H1 (cell line): ENCODE measurements at regions not wholly inside any gene's neighbourhood (a gene's known extent, or its start where the extent isn't known, plus 50 kb on each side); places are given as distances from the start of the nearest gene placed in this dataset.

Experiments used
- CTCF ChIA-PET: fragments of 300-600 bp; sonication (Branson Sonifier 250); formaldehyde crosslinking; loops from one replicate; lab custom pipeline; 2021; ENCODE audit not compliant: partially characterized antibody; lab: Charles Lee
- POLR2A ChIA-PET: fragments of 300-600 bp; sonication (Branson Sonifier 250); formaldehyde crosslinking; loops from one replicate; lab custom pipeline; 2021; ENCODE audit warnings: inconsistent platforms; ENCODE audit not compliant: partially characterized antibody; lab: Charles Lee
- DNase-seq, 2 experiments: peaks; one replicate each; pipeline versions ENCODE4 v3.0.0 to v3.0.0-alpha.2; 2010 to 2022; ENCODE audit warnings: low spot score in 2 of 2, low read depth in 1 of 2, mixed read lengths in 1 of 2
- FAIRE-seq: peaks from 2 replicates; lab custom pipeline; 2011; peaks lifted over from hg19 to GRCh38; lab: Jason Lieb, UNC
- H2AFZ ChIP-seq: 2 replicates; pipeline ENCODE4 v1.8.1; 2012; ENCODE audit warnings: low read length, inconsistent platforms
- H2AK5ac ChIP-seq: 2 replicates; pipeline ENCODE4 v1.6.1; 2013; ENCODE audit warnings: low read depth, low read length
- H2BK120ac ChIP-seq: replicated peaks from 2 replicates; pipeline ENCODE3; 2013; ENCODE audit warnings: low read depth, low read length, inconsistent platforms
- H2BK12ac ChIP-seq: 2 replicates; pipeline ENCODE4 v1.6.1; 2013; ENCODE audit warnings: low read depth, low read length
- H2BK15ac ChIP-seq: 2 replicates; pipeline ENCODE4 v1.6.1; 2013; ENCODE audit warnings: low read length
- H2BK20ac ChIP-seq: 2 replicates; pipeline ENCODE4 v1.6.1; 2013; ENCODE audit warnings: low read length
- H2BK5ac ChIP-seq: 2 replicates; pipeline ENCODE4 v1.6.1; 2013; ENCODE audit warnings: low read depth, low read length
- H3K14ac ChIP-seq: 2 replicates; pipeline ENCODE4 v1.6.1; 2013; ENCODE audit warnings: inconsistent platforms; ENCODE audit not compliant: insufficient read length
- H3K18ac ChIP-seq: 2 replicates; pipeline ENCODE4 v1.6.1; 2013; ENCODE audit warnings: low read length; ENCODE audit errors: extremely low read depth
- H3K23ac ChIP-seq: 2 replicates; pipeline ENCODE4 v1.6.1; 2013; ENCODE audit warnings: inconsistent platforms; ENCODE audit not compliant: insufficient read length
- H3K23me2 ChIP-seq: 2 replicates; pipeline ENCODE4 v1.6.1; 2013; ENCODE audit warnings: low read depth, low read length
- H3K27ac ChIP-seq: 2 replicates; pipeline ENCODE4 v1.6.1; 2011; ENCODE audit warnings: low read depth, low read length, inconsistent platforms
- H3K27me3 ChIP-seq, 4 experiments: replicated peaks in 1 of 4; 1 replicate in 1 of 4; 2 replicates in 3 of 4; pipeline versions ENCODE4 v1.6.1 to v1.8.1; 2011 to 2013; ENCODE audit warnings: low read length in 3 of 4, mild to moderate bottlenecking in 3 of 4, inconsistent platforms in 2 of 4, mixed read lengths in 2 of 4, moderate library complexity in 1 of 4; ENCODE audit not compliant: control insufficient read depth in 3 of 4, insufficient read depth in 3 of 4; ENCODE audit errors: extremely low read depth in 1 of 4
- H3K36me3 ChIP-seq, 4 experiments: 2 replicates each; pipeline versions ENCODE4 v1.6.1 to v1.8.1; 2011 to 2013; ENCODE audit warnings: mild to moderate bottlenecking in 4 of 4, low read length in 3 of 4, moderate library complexity in 2 of 4, control low read depth in 1 of 4, inconsistent platforms in 1 of 4; ENCODE audit not compliant: insufficient read depth in 4 of 4, control insufficient read depth in 2 of 4
- H3K4ac ChIP-seq: replicated peaks from 2 replicates; pipeline ENCODE3; 2013; ENCODE audit warnings: low read length, low read depth, mixed read lengths, inconsistent platforms; ENCODE audit not compliant: insufficient read length
- H3K4me1 ChIP-seq, 4 experiments: replicated peaks in 1 of 4; 1 replicate in 1 of 4; 2 replicates in 3 of 4; pipeline versions ENCODE4 v1.6.1 to v1.8.1; 2011 to 2013; ENCODE audit warnings: low read length in 3 of 4, inconsistent platforms in 2 of 4, mixed read lengths in 1 of 4; ENCODE audit not compliant: insufficient read depth in 4 of 4, control insufficient read depth in 3 of 4
- H3K4me2 ChIP-seq, 2 experiments: 2 replicates each; pipeline versions ENCODE4 v1.6.1 to v1.8.1; 2011 to 2013; ENCODE audit warnings: low read depth in 2 of 2, low read length in 2 of 2, control low read depth in 1 of 2, inconsistent platforms in 1 of 2, mild to moderate bottlenecking in 1 of 2; ENCODE audit not compliant: insufficient read depth in 1 of 2
- H3K4me3 ChIP-seq, 4 experiments: fragments of 200-600, 300-600 bp in 1 of 4; sonication (generic), shearing (Covaris generic), sonication (Bioruptor Twin) in 1 of 4; 2 replicates each; pipeline versions ENCODE4 v1.5.1 to v1.8.1; 2011 to 2016; ENCODE audit warnings: low read length in 4 of 4, low read depth in 3 of 4, control low read depth in 2 of 4, inconsistent platforms in 2 of 4, mild to moderate bottlenecking in 2 of 4, mixed read lengths in 1 of 4, moderate library complexity in 1 of 4; ENCODE audit not compliant: insufficient read depth in 2 of 4; ENCODE audit errors: extremely low read depth in 1 of 4
- H3K56ac ChIP-seq: replicated peaks from 2 replicates; pipeline ENCODE3; 2013; ENCODE audit warnings: low read depth, mild to moderate bottlenecking, mixed read lengths, low read length, inconsistent platforms; ENCODE audit not compliant: insufficient read length
- H3K79me1 ChIP-seq: 2 replicates; pipeline ENCODE4 v1.6.1; 2013; ENCODE audit warnings: low read depth, low read length, control low read depth
- H3K79me2 ChIP-seq, 2 experiments: 2 replicates each; pipeline versions ENCODE4 v1.6.1 to v1.8.1; 2012 to 2013; ENCODE audit warnings: low read length in 2 of 2, mild to moderate bottlenecking in 2 of 2, inconsistent platforms in 1 of 2; ENCODE audit not compliant: insufficient read depth in 2 of 2, control insufficient read depth in 1 of 2
- H3K9ac ChIP-seq, 4 experiments: replicated peaks in 1 of 4; 1 replicate in 1 of 4; 2 replicates in 3 of 4; pipeline versions ENCODE4 v1.6.1 to v1.8.1; 2011 to 2013; ENCODE audit warnings: low read depth in 3 of 4, low read length in 3 of 4, control low read depth in 2 of 4, mild to moderate bottlenecking in 2 of 4, moderate library complexity in 2 of 4, inconsistent platforms in 1 of 4; ENCODE audit errors: extremely low read depth in 1 of 4
- H3K9me3 ChIP-seq, 2 experiments: 2 replicates each; pipeline versions ENCODE4 v1.6.1 to v1.8.1; 2012 to 2013; ENCODE audit warnings: mild to moderate bottlenecking in 2 of 2, moderate library complexity in 2 of 2, control low read depth in 1 of 2, inconsistent platforms in 1 of 2, low read depth in 1 of 2, low read length in 1 of 2, mixed read lengths in 1 of 2; ENCODE audit not compliant: insufficient read depth in 2 of 2
- H4K20me1 ChIP-seq, 2 experiments: replicated peaks in 1 of 2; 2 replicates each; pipeline versions ENCODE3 to v1.8.1; 2011 to 2013; ENCODE audit warnings: inconsistent platforms in 2 of 2, low read length in 2 of 2, mild to moderate bottlenecking in 1 of 2; ENCODE audit not compliant: insufficient read depth in 2 of 2, control insufficient read depth in 1 of 2
- H4K5ac ChIP-seq: 2 replicates; pipeline ENCODE4 v1.6.1; 2013; ENCODE audit warnings: low read length, low read depth, mixed read lengths, inconsistent platforms; ENCODE audit not compliant: insufficient read length
- H4K8ac ChIP-seq: 2 replicates; pipeline ENCODE4 v1.8.0; 2013; ENCODE audit warnings: mild to moderate bottlenecking, moderate library complexity, low read length, inconsistent platforms; ENCODE audit not compliant: insufficient read depth; ENCODE audit errors: extremely low read depth
- H4K91ac ChIP-seq: replicated peaks from 2 replicates; pipeline ENCODE3; 2013; ENCODE audit warnings: low read length, mixed read lengths, inconsistent platforms; ENCODE audit not compliant: insufficient read length
- ASH2L ChIP-seq: fragments of 200-600, 300-600 bp; sonication (generic); IDR thresholded peaks from one replicate; pipeline ENCODE4 v1.7.1; 2017; ENCODE audit warnings: low read length
- CEBPB ChIP-seq: IDR thresholded peaks from 2 replicates; pipeline ENCODE4 v1.6.1; 2012; ENCODE audit warnings: low read depth, low read length
- HDAC2 ChIP-seq, 2 experiments: fragments of 300-600 bp in 1 of 2; sonication (generic) in 1 of 2; IDR thresholded peaks; 2 replicates each; pipeline ENCODE4 v1.6.1; 2011 to 2012; ENCODE audit warnings: low read depth in 2 of 2, low read length in 2 of 2, mild to moderate bottlenecking in 2 of 2, moderate library complexity in 2 of 2, borderline replicate concordance in 1 of 2, inconsistent platforms in 1 of 2
- JUN ChIP-seq: IDR thresholded peaks from 2 replicates; pipeline ENCODE4 v1.6.1; 2011; ENCODE audit warnings: low read depth, mild to moderate bottlenecking, improper control_type of control experiment, low read length
- SIN3A ChIP-seq, 2 experiments: IDR thresholded peaks in 1 of 2; conservative IDR thresholded peaks in 1 of 2; 2 replicates each; pipeline ENCODE4 v1.6.1; 2011 to 2012; ENCODE audit warnings: low read length in 2 of 2, improper control_type of control experiment in 1 of 2, low read depth in 1 of 2, mild to moderate bottlenecking in 1 of 2
- TAF1 ChIP-seq: IDR thresholded peaks from 2 replicates; pipeline ENCODE4 v1.6.1; 2011; ENCODE audit warnings: mild to moderate bottlenecking, low read depth, low read length
- WGBS, 2 experiments: shearing (Covaris generic) in 1 of 2; methylation state at CpG; one replicate each; pipeline versions ENCODE4 v1.1.6 to v1.1.7; 2013 to 2015; ENCODE audit warnings: low lambda C conversion rate in 2 of 2, mixed read lengths in 2 of 2, inconsistent platforms in 1 of 2, low coverage in 1 of 2, missing lambda C conversion rate in 1 of 2; ENCODE audit not compliant: insufficient replicate concordance in 2 of 2, insufficient coverage in 1 of 2, insufficient read length in 1 of 2; ENCODE audit errors: extremely low coverage in 1 of 2, missing lambda C conversion rate in 1 of 2; 5-methylcytosine and 5-hydroxymethylcytosine counted together
- TF ChIP-seq, protein P1 (sequence below), 3 experiments: IDR thresholded peaks; 1 replicate in 2 of 3; 2 replicates in 1 of 3; pipeline versions ENCODE4 v1.5.1 to v1.6.1; 2011; ENCODE audit warnings: low read length in 3 of 3, mild to moderate bottlenecking in 3 of 3, inconsistent platforms in 2 of 3, low read depth in 1 of 3, moderate library complexity in 1 of 3; ENCODE audit not compliant: insufficient read depth in 1 of 3; ENCODE audit errors: control extremely low read depth in 1 of 3

DNA sequence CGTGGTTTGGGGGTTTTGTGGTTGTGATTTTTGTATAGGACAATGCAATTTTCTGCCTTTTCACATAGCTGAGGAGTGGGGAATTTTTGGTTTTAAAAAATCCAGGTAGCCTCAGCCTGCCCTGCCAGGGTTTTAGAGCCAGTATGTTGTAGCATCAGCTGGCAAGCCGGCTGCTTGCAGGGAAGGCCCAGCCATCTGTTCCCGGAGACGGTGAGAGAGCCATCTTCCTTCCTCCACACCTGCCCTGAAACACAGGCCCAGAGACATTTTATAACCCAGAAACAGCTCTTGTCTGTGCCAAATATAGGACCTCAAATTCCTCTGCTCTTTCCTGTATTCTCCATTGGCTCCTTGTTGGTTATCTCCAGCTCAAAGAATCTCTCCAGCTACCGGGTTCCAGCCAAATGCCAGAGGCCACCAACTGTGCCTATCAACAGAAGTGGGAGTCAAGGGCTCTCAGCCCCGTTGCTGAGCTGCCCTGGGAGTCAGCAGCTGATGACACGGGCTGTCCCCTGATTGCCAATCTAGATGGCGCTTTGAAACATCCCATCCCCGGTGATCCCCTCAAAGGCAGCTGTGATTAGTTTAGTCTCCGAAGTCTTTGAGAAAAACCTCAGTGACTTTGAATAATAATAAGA lies 595.2 kb downstream of the MID1IP1 start:
- no peak overlapping the region for H2BK20ac ChIP-seq
- FAIRE-seq, result no peak
- 83% methylated on average over 10 of the region's 10 CpGs; no CpG with 5 or more reads in 1 of the 2 experiments for WGBS, 2 experiments
- no peaks in the 10 kb centered on the region for H3K23me2 ChIP-seq
- DNase-seq, result no peak
- H3K18ac ChIP-seq, result no peak overlapping the region
- H3K9me3 ChIP-seq, result no peaks in the 10 kb centered on the region
- no peak overlapping the region for H2AFZ ChIP-seq
- H3K23ac ChIP-seq, result no peak overlapping the region
- H4K20me1 ChIP-seq, result no peaks in the 10 kb centered on the region
- no peak overlapping the region for H2BK12ac ChIP-seq
- no peak overlapping the region for H3K4me2 ChIP-seq
- no peak overlapping the region for H4K5ac ChIP-seq
- H3K56ac ChIP-seq, result no peak overlapping the region
- no peak overlapping the region for H3K4me3 ChIP-seq
- no peak overlapping the region for H4K8ac ChIP-seq
- no peak overlapping the region for H2BK15ac ChIP-seq
- H3K79me2 ChIP-seq, result no peaks in the 10 kb centered on the region
- no peak overlapping the region for H2BK5ac ChIP-seq
- H3K36me3 ChIP-seq, result no peaks in the 10 kb centered on the region
- H3K79me1 ChIP-seq, result no peaks in the 10 kb centered on the region
- H3K9ac ChIP-seq, result no peak overlapping the region
- TF ChIP-seq TAF1 (no peak), JUN (no peak), SIN3A (conservative IDR thresholded peaks at IDR 0.05 in 1 of 2, IDR thresholded peaks at IDR 0.05 in 1 of 2; ENCODE audit: low read depth in 1 of 2, low read length in 2 of 2) (no peak), ASH2L (no peak), CEBPB (no peak), HDAC2 (IDR thresholded peaks at IDR 0.05; ENCODE audit: borderline replicate concordance in 1 of 2, low read depth in 2 of 2, low read length in 2 of 2) (no peak)
- TF ChIP-seq, protein P1, sequence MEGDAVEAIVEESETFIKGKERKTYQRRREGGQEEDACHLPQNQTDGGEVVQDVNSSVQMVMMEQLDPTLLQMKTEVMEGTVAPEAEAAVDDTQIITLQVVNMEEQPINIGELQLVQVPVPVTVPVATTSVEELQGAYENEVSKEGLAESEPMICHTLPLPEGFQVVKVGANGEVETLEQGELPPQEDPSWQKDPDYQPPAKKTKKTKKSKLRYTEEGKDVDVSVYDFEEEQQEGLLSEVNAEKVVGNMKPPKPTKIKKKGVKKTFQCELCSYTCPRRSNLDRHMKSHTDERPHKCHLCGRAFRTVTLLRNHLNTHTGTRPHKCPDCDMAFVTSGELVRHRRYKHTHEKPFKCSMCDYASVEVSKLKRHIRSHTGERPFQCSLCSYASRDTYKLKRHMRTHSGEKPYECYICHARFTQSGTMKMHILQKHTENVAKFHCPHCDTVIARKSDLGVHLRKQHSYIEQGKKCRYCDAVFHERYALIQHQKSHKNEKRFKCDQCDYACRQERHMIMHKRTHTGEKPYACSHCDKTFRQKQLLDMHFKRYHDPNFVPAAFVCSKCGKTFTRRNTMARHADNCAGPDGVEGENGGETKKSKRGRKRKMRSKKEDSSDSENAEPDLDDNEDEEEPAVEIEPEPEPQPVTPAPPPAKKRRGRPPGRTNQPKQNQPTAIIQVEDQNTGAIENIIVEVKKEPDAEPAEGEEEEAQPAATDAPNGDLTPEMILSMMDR (IDR thresholded peaks at IDR 0.05; ENCODE audit: control extremely low read depth in 1 of 3, insufficient read depth in 1 of 3, low read depth in 1 of 3, low read length in 3 of 3), result no peak
- TF ChIP-seq, all 59 proteins: peak for 0
- Histone ChIP-seq H3K4me1 (no peaks in the 10 kb centered on the region; a peak in 1 of 7 replicates), H2BK120ac (no peak overlapping the region), H3K27me3 (no peaks in the 10 kb centered on the region), H3K27ac (no peak overlapping the region), H3K14ac (no peak overlapping the region), H2AK5ac (no peak overlapping the region), H3K4ac (no peak overlapping the region), H4K91ac (no peak overlapping the region)
- ChIA-PET CTCF (interaction anchor here (0.9 to 1.5 kb wide), 2 partner anchors 13 to 105 kb away, joined by 3 to 4 read pairs; no protein-coding TSS in a partner anchor), POLR2A (no interaction called here)
